ENCODE measurements at regions not wholly inside any gene's neighbourhood (a gene's known extent, or its start where the extent isn't known, plus 50 kb on each side); places are given as distances from the start of the nearest gene placed in this dataset.

DNA sequence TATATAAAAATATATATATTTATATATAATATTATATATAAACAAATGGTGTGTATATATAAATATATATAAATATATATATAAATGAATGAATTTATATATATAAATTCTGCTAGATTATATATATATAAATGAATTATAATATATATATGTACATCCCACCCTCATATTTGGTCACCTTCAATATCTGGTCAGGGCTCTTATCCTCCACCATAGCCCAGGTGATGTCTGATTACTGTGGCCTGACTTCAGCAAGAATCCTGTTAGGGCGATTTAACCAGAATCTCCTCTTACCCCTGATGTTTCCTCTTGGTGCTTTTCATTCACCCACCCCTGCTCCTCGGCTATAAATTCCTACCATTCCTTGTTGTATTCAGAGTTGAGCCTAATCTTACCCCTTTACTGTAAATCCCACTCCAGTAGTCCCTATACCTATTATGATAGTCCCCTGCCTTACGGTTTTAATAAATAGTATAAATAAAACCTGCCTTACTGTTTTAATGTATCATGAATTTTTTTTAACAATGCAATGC lies 439.6 kb downstream of the PLOD2 start:
- Mint-ChIP-seq H3K9me3 (ENCODE audit: unreplicated experiment) (no peaks in the 10 kb centered on the region), H3K4me1 (ENCODE audit: insufficient read depth, unreplicated experiment) (no peaks in the 10 kb centered on the region), H3K27ac (ENCODE audit: low read depth, unreplicated experiment) (no peak overlapping the region), H3K27me3 (ENCODE audit: insufficient read depth, unreplicated experiment) (no peaks in the 10 kb centered on the region), H3K4me3 (ENCODE audit: unreplicated experiment) (no peak overlapping the region), H3K36me3 (ENCODE audit: insufficient read depth, unreplicated experiment) (no peaks in the 10 kb centered on the region)
- ChIA-PET CTCF (no interaction called here), POLR2A (interaction anchor here (0.5 kb wide), 1 partner anchor 88 kb away, joined by 3 read pairs; no protein-coding TSS in a partner anchor)
- intact Hi-C loops (cut with micrococcal nuclease) = no loop called here
- TF ChIP-seq, protein P1, sequence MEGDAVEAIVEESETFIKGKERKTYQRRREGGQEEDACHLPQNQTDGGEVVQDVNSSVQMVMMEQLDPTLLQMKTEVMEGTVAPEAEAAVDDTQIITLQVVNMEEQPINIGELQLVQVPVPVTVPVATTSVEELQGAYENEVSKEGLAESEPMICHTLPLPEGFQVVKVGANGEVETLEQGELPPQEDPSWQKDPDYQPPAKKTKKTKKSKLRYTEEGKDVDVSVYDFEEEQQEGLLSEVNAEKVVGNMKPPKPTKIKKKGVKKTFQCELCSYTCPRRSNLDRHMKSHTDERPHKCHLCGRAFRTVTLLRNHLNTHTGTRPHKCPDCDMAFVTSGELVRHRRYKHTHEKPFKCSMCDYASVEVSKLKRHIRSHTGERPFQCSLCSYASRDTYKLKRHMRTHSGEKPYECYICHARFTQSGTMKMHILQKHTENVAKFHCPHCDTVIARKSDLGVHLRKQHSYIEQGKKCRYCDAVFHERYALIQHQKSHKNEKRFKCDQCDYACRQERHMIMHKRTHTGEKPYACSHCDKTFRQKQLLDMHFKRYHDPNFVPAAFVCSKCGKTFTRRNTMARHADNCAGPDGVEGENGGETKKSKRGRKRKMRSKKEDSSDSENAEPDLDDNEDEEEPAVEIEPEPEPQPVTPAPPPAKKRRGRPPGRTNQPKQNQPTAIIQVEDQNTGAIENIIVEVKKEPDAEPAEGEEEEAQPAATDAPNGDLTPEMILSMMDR (IDR thresholded peaks at IDR 0.05; ENCODE audit: unreplicated experiment) = no peak
- DNase-seq (ENCODE audit: unreplicated experiment) = no peak
- BruUV-seq (replicated peaks) = no TSS peak

DNA sequence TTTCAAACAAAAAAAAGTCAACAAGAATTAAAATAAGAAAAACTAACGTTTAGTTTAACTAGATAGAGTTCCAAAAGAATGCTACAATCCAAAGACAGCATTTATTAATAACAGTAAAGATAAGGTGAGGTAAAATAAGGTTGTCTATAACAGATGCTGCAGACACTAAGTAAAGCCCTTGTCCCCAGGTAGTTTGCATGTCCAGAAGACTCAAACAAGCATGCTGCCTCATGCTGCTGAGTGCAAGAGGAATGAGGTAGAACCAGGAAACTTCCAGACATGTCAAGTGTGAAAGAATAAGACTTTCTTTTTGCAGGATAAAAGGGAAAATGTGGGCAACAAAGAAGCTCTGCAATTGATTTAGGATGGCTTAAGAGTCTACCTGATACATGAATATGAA lies 439.2 kb downstream of the PLOD2 start:
- no peak overlapping the region for H3K27ac Mint-ChIP-seq (ENCODE audit: low read depth, unreplicated experiment)
- no peak overlapping the region for H3K4me3 Mint-ChIP-seq (ENCODE audit: unreplicated experiment)
- intact Hi-C loops (cut with micrococcal nuclease) = no loop called here
- BruUV-seq (replicated peaks) = no TSS peak
- ChIA-PET POLR2A (interaction anchor here (0.5 kb wide), 1 partner anchor 89 kb away, joined by 3 read pairs; no protein-coding TSS in a partner anchor), CTCF (no interaction called here)
- no peaks in the 10 kb centered on the region for H3K4me1 Mint-ChIP-seq (ENCODE audit: insufficient read depth, unreplicated experiment)
- no peaks in the 10 kb centered on the region for H3K9me3 Mint-ChIP-seq (ENCODE audit: unreplicated experiment)
- H3K27me3 Mint-ChIP-seq (ENCODE audit: insufficient read depth, unreplicated experiment) = no peaks in the 10 kb centered on the region
- DNase-seq (ENCODE audit: unreplicated experiment) = no peak
- H3K36me3 Mint-ChIP-seq (ENCODE audit: insufficient read depth, unreplicated experiment) = no peaks in the 10 kb centered on the region
- TF ChIP-seq, protein P1 (IDR thresholded peaks at IDR 0.05; ENCODE audit: unreplicated experiment) = no peak

DNA sequence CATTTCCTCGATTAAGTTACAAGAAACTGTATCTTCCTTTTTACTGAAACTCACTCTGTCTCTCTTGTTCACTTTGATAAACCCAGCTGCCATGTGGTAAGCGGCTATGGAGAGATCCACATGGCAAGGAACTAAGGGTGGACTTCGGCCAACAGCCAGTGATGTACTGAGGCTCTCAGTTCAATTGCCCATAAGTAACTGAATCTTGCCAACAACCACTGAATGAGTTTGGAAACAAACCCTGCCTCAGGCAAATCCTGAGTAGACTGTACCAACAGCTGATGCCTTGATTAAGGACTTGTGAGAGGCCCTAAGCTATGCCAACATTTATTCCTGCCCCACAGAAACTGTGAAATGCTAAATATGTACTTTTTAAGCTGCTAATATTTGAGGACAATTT lies 433.5 kb downstream of the PLOD2 start:
- TF ChIP-seq, protein P1 (IDR thresholded peaks at IDR 0.05; ENCODE audit: unreplicated experiment) = no peak

DNA sequence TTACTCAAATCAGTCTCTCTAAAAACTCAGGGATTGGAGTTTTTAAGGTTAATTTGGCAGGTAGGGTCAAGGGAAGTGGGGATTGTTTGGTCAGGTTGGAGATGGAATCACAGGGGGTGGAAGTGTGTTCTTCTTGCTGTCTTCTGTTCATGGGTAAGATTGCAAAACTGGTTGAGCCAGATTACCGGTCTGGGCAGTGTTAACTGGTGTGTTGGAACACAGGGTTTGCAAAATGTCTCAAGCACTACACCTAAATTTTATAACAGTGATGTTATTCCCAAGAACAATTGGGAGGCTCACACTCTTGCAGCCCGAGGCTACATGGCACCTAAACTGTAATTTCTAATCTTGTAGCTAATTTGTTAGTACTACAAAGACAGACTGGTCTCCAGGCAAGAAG lies 425.4 kb downstream of the PLOD2 start:
- POLR2A ChIA-PET = no interaction called here

More for the DNA sequence above, 433.5 kb downstream of the PLOD2 start:
- CTCF ChIA-PET = interaction anchor here (0.5 to 0.7 kb wide), 6 partner anchors 21 to 1832 kb away, joined by 3 to 5 read pairs (median 4); no protein-coding TSS in a partner anchor
- POLR2A ChIA-PET = no interaction called here
- DNase-seq (ENCODE audit: unreplicated experiment) = no peak
- intact Hi-C loops (cut with micrococcal nuclease) = no loop called here
- Mint-ChIP-seq H3K9me3 (ENCODE audit: unreplicated experiment) (no peaks in the 10 kb centered on the region), H3K36me3 (ENCODE audit: insufficient read depth, unreplicated experiment) (no peaks in the 10 kb centered on the region), H3K4me3 (ENCODE audit: unreplicated experiment) (no peak overlapping the region), H3K4me1 (ENCODE audit: insufficient read depth, unreplicated experiment) (no peaks in the 10 kb centered on the region), H3K27ac (ENCODE audit: low read depth, unreplicated experiment) (no peak overlapping the region), H3K27me3 (ENCODE audit: insufficient read depth, unreplicated experiment) (peaks cover 28% of the 10 kb centered on the region)
- BruUV-seq (replicated peaks) = no TSS peak

More for the DNA sequence above, 425.4 kb downstream of the PLOD2 start:
- H3K27me3 Mint-ChIP-seq (ENCODE audit: insufficient read depth, unreplicated experiment) = peaks cover 18% of the 10 kb centered on the region
- H3K27ac Mint-ChIP-seq (ENCODE audit: low read depth, unreplicated experiment) = no peak overlapping the region
- H3K4me1 Mint-ChIP-seq (ENCODE audit: insufficient read depth, unreplicated experiment) = no peaks in the 10 kb centered on the region
- CTCF ChIA-PET = no interaction called here
- no TSS peak for BruUV-seq (replicated peaks)
- TF ChIP-seq, protein P1 (IDR thresholded peaks at IDR 0.05; ENCODE audit: unreplicated experiment) = no peak
- no peaks in the 10 kb centered on the region for H3K9me3 Mint-ChIP-seq (ENCODE audit: unreplicated experiment)
- no peak for DNase-seq (ENCODE audit: unreplicated experiment)
- intact Hi-C loops (cut with micrococcal nuclease) = no loop called here
- no peaks in the 10 kb centered on the region for H3K36me3 Mint-ChIP-seq (ENCODE audit: insufficient read depth, unreplicated experiment)
- no peak overlapping the region for H3K4me3 Mint-ChIP-seq (ENCODE audit: unreplicated experiment)
